ENCODE measurements at regions not wholly inside any gene's neighbourhood (a gene's known extent, or its start where the extent isn't known, plus 50 kb on each side); places are given as distances from the start of the nearest gene placed in this dataset.

GRCh38 chr5:20514145-20514544 is 526.1 kb upstream of the CDH18 start:
- no peak for DNase-seq (ENCODE audit: low read depth)
- no peak for TF ChIP-seq MYC (IDR thresholded peaks at IDR 0.05; ENCODE audit: low read depth, low read length)
- no peak for TF ChIP-seq POLR2A (IDR thresholded peaks at IDR 0.05; ENCODE audit: extremely low read depth, insufficient read length)
- TF ChIP-seq, protein P1, sequence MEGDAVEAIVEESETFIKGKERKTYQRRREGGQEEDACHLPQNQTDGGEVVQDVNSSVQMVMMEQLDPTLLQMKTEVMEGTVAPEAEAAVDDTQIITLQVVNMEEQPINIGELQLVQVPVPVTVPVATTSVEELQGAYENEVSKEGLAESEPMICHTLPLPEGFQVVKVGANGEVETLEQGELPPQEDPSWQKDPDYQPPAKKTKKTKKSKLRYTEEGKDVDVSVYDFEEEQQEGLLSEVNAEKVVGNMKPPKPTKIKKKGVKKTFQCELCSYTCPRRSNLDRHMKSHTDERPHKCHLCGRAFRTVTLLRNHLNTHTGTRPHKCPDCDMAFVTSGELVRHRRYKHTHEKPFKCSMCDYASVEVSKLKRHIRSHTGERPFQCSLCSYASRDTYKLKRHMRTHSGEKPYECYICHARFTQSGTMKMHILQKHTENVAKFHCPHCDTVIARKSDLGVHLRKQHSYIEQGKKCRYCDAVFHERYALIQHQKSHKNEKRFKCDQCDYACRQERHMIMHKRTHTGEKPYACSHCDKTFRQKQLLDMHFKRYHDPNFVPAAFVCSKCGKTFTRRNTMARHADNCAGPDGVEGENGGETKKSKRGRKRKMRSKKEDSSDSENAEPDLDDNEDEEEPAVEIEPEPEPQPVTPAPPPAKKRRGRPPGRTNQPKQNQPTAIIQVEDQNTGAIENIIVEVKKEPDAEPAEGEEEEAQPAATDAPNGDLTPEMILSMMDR (IDR thresholded peaks at IDR 0.05; ENCODE audit: low read depth, low read length): no peak
- TF ChIP-seq, protein P2, sequence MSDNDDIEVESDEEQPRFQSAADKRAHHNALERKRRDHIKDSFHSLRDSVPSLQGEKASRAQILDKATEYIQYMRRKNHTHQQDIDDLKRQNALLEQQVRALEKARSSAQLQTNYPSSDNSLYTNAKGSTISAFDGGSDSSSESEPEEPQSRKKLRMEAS (IDR thresholded peaks at IDR 0.05; ENCODE audit: low read depth, low read length): no peak

DNA sequence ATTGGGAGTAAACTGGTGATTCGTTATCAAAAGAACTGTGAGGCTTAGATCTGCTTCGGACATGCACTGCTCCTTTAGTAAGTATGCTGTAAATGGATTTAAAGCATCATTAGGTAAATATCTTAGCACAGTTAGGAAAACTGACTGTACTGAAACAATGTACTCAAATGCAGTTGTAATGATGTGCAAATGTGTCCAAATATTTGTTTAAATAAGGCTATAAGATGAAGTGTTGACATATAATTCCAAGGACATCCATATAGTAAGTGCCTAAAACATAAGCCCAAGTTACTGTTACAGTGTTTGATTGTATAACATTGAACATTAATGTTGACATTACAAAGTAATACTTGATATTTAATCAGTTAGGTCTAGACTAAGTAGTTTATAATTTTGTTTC is 512.5 kb upstream of the CDH18 start:
- no peak overlapping the region for H3K4me3 ChIP-seq (ENCODE audit: low read depth, low read length)
- no peak for DNase-seq (ENCODE audit: low read depth)
- TF ChIP-seq POLR2A (IDR thresholded peaks at IDR 0.05; ENCODE audit: extremely low read depth, insufficient read length) (no peak), MYC (IDR thresholded peaks at IDR 0.05; ENCODE audit: low read depth, low read length) (no peak)
- TF ChIP-seq, protein P2 (IDR thresholded peaks at IDR 0.05; ENCODE audit: low read depth, low read length): no peak
- TF ChIP-seq, protein P1 (IDR thresholded peaks at IDR 0.05; ENCODE audit: low read depth, low read length): no peak

More at GRCh38 chr5:20514145-20514544, 526.1 kb upstream of the CDH18 start:
- no peak overlapping the region for H3K4me3 ChIP-seq (ENCODE audit: low read depth, low read length)

- TF ChIP-seq, protein P1 (IDR thresholded peaks at IDR 0.05; ENCODE audit: low read depth, low read length): no peak
- no peak for TF ChIP-seq POLR2A (IDR thresholded peaks at IDR 0.05; ENCODE audit: extremely low read depth, insufficient read length)
- no peak for TF ChIP-seq MYC (IDR thresholded peaks at IDR 0.05; ENCODE audit: low read depth, low read length)
- TF ChIP-seq, protein P2 (IDR thresholded peaks at IDR 0.05; ENCODE audit: low read depth, low read length): no peak
- no peak overlapping the region for H3K4me3 ChIP-seq (ENCODE audit: low read depth, low read length)
- no peak for DNase-seq (ENCODE audit: low read depth)
Observed at GRCh38 chr5:20498926-20499325, 510.9 kb upstream of the CDH18 start.

- TF ChIP-seq MYC (IDR thresholded peaks at IDR 0.05; ENCODE audit: low read depth, low read length) (no peak), POLR2A (IDR thresholded peaks at IDR 0.05; ENCODE audit: extremely low read depth, insufficient read length) (no peak)
- TF ChIP-seq, protein P1 (IDR thresholded peaks at IDR 0.05; ENCODE audit: low read depth, low read length): no peak
- TF ChIP-seq, protein P2 (IDR thresholded peaks at IDR 0.05; ENCODE audit: low read depth, low read length): no peak
- DNase-seq (ENCODE audit: low read depth): no peak
- H3K4me3 ChIP-seq (ENCODE audit: low read depth, low read length): no peak overlapping the region
Observed at GRCh38 chr5:20498102-20498501, 510.1 kb upstream of the CDH18 start.

DNA sequence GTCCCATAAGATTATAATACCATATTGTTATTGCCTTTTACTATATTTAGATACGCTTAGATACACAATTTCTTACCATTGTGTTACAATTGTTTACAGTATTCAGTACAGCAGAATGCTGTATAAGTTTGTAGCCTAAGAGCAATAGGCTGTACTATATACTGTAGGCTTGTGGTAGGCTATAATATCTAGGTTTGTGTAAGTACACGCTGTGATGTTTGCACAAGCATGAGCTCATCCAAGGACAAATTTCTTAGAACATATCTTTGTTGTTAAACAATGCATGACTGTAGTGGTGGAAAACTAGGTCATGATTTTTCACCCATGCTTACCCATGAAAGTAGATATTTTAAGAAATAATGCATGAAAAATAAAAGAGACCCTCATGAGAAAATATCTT is 509.4 kb upstream of the CDH18 start:
- DNase-seq (ENCODE audit: low read depth): no peak
- no peak overlapping the region for H3K4me3 ChIP-seq (ENCODE audit: low read depth, low read length)
- TF ChIP-seq, protein P2 (IDR thresholded peaks at IDR 0.05; ENCODE audit: low read depth, low read length): no peak
- no peak for TF ChIP-seq POLR2A (IDR thresholded peaks at IDR 0.05; ENCODE audit: extremely low read depth, insufficient read length)
- TF ChIP-seq MYC (IDR thresholded peaks at IDR 0.05; ENCODE audit: low read depth, low read length): no peak
- TF ChIP-seq, protein P1 (IDR thresholded peaks at IDR 0.05; ENCODE audit: low read depth, low read length): no peak
